PC-3 (cell line): ENCODE measurements at regions not wholly inside any gene's neighbourhood (a gene's known extent, or its start where the extent isn't known, plus 50 kb on each side); places are given as distances from the start of the nearest gene placed in this dataset.

Source experiments
- CTCF ChIP-seq: fragments of 300-600 bp; sonication (generic); conservative IDR thresholded peaks from 2 replicates; pipeline ENCODE4 v1.5.1; 2017; ENCODE audit warnings: antibody characterized with exemption, low read depth, mild to moderate bottlenecking, low read length
- EZH2phosphoT487 ChIP-seq: fragments of 300-600 bp; sonication (generic); IDR thresholded peaks from 2 replicates; pipeline ENCODE4 v1.6.1; 2018; ENCODE audit warnings: mild to moderate bottlenecking, antibody characterized with exemption, low read length, borderline replicate concordance

DNA sequence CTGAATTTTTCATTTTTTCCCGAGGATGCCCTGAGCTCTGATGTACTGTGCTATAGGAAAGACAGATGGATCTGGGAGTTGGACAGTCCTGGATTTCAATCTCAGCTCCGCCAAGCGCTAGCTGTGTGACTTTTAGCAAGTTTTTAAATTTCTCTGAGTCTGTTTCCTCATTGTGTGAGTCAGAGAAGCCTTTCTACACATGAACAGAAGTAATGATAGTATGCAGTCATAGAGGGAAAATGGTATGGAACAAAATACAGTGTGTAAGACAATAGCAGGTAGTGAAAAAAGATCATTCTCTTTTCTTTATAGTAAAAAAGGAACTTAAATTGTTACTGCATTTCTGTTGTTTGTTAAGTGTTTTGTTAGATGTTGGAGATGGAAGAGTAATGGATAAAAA, 52.4 kb upstream of the PPM1B start:
- TF ChIP-seq EZH2phosphoT487 (no peak), CTCF (no peak)
